ENCODE measurements at regions not wholly inside any gene's neighbourhood (a gene's known extent, or its start where the extent isn't known, plus 50 kb on each side); places are given as distances from the start of the nearest gene placed in this dataset.

DNA sequence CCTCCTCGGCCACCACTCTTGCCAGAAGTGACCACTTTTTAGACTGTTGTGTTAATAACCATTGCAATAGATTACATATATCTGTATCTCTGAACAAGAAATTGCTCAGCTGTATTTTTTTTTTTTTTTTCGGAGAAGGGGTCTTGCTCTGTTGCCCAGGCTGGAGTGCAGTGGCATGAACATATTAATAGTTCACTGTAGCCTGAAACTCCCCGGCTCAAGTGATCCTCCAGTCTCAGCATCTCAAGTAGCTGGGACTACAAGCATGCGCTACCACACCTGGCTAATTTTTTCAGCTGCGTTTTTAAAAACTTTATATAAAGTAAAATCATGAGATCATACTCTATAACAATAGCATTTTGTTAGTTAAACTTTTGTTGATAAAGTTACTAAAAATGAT is 609.0 kb downstream of the ZNF385D start:
- no peak for DNase-seq (ENCODE audit: low spot score)

DNA sequence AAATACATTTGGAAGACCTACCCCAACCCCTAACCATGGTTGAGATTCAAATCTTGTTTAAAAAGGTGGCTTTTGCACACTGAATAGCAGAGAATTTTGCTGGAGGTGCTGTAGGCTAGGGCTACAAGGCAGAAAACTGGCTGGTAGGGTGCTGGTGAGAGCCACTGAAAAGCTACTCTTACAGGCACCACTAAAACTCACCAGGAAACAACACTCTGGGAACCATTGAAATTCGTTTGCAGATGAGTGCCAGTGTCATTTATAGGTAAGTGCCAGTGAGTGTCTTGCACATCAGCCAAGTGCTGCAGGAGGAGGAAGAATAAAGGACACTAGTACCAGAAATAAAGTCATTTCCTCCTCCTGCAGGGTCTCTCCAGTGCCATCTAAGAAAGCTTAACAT is 610.2 kb downstream of the ZNF385D start:
- DNase-seq (ENCODE audit: low spot score): no peak

DNA sequence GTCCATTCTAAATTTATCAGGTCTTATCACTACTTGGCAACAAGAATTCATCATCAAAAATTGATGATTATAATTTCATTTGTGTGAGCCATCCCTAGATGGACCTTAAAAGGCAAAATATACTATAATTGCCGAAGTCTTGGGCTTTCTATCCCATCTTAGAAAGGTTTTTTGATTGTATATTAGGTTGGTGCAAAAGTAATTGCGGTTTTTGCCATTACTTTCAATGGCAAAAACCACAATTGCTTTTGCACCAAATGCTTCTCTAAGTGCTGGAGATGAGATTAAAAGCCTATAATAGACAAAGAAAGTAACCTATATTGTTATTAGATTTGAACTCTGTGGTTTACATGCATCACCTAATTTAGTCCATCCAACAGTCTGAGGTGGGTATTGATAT is 612.9 kb downstream of the ZNF385D start:
- no peak for DNase-seq (ENCODE audit: low spot score)

DNA sequence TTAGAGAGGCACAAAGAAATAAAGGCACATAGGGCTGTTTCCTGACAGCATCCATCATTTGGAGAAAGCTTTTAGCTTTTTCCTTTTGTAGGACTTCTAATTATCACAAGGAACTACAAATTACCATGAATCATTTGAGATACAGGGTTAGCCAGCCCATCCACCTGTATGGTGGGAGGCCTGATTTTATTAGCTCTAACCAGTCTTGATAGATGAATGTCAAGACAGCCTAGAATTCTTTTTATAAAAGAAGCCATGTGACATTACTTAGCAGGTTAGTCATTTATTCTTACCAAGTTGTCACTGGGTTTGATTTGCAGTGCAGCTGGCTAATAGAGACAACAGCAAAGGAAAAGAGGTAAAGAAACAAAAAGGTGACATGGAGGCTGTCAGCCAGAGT is 618.1 kb downstream of the ZNF385D start:
- DNase-seq (ENCODE audit: low spot score): no peak

DNA sequence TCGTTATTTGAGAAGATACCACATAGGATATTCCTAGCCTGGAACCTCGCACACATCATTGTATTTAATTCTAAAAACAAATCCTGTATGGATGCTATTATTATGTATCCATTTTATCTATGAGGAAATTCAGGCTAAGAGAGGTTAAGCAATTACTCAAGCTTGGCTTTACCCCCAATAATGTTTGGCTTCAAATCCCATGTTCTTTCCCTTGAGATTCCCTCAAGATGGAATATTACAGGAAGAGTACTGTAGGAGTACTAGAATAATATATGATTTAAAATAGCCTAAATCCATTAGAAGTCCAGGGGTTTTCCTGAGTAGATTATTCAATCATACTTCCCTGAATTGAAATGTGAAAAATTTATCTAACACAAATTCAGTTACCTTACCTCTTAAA is 630.2 kb downstream of the ZNF385D start:
- DNase-seq (ENCODE audit: low spot score): no peak

DNA sequence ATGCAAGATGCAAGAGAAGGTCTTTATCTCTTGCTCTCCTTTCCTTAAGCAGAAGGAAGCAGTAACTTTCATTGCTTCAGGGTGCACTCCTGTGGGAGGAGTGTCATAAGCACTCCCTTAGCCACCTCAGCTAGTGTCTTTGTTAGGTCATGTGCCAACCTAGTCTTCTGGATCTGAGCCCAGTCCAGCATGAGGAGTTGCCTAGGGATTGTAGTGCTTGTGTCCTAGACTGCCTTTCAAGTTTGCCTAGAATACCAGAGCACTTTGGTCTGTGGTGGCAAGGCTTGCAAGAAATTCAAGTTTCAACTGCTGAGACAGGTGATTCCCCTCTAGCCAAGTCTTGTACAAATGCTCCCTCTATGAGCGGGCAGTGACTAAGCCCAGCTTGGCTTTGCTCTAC is 633.6 kb downstream of the ZNF385D start:
- no peak for DNase-seq (ENCODE audit: low spot score)

DNA sequence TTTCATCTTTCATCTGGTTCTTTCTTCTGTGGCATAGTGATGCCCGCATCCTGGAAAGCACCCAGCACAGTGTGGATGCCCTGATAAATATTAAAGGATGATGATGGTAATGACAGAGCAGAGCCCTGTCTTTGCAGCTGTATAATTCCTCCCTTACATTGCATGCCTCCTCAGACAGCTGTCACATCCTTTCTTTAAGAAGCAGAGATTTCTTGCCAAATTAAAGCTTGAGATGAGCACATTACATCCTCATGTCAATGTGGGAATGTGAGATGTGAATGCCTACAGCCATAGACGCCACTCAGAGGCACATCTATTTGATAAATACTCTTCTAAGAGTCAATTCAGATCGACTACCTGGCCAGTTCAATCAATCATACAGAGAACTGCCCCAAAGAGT is 642.0 kb downstream of the ZNF385D start:
- DNase-seq (ENCODE audit: low spot score): no peak

DNA sequence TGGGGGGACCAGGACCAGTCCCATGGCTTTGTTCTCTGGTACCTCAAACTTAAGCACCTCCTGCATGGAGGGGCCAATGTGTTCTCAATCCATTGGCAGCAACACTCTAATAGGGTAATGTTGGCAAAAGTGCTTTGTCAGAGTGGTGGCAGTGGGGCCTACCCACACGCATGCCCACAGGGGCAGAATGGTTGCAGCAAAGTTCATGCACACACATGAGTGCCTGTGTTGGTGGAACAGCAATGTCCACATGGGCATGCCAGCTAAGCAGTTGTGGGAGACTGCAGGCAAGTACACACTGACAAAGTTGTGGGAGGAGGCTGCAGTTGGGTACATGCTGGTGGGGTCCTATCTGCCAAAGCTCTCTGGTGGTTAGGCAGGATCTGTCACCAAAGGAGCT is 645.2 kb downstream of the ZNF385D start:
- DNase-seq (ENCODE audit: low spot score): no peak

DNA sequence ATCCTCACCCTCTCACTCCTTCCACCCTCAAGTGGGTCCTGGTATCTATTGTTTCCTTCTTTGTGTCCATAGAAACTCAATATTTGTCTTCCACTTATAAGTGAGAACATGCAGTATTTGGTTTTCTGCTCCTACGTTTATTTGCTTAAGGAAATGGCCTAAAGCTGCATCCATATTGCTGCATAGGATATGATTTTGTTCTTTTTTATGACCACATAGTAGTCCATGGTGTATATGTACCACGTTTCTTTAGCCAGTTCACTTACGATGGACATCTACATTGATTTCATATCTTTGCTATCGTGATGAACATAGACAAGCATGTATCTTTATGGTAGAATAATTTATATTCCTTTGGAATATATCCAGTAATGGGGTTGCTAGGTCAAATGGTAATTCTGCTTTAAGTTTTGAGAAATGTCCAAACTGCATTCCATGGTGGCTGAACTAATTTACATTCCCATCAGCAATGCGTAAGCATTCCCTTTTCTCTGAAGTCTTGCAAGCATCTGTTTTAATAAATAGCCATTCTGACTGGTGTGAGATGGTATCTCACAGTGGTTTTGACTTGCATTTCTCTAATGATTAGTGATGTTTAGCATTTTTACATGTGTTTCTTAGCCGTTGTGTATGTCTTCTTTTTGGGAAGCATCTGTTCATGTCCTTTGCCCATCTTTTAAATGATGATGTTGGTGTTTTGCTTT is 650.2 kb downstream of the ZNF385D start:
- DNase-seq (ENCODE audit: low spot score): no peak

DNA sequence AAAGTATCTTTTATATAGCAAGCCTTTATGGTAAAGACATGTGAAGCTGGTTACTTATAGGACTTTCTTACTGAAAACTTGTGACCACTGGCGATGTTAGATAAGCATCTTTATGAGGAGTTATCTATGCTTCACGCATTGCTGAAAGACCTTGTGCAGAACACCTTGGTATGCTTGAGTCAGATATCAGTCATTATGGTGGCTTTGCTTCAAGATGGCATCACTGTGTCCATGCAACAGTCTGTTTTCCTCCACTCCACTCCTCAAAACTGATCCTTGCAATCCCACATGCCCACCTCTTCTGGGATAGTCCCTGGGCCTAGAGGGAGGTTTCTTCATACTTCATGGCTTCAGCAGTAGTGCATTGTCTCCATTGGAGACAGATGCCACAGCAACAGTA is 656.3 kb downstream of the ZNF385D start:
- DNase-seq (ENCODE audit: low spot score): no peak

DNA sequence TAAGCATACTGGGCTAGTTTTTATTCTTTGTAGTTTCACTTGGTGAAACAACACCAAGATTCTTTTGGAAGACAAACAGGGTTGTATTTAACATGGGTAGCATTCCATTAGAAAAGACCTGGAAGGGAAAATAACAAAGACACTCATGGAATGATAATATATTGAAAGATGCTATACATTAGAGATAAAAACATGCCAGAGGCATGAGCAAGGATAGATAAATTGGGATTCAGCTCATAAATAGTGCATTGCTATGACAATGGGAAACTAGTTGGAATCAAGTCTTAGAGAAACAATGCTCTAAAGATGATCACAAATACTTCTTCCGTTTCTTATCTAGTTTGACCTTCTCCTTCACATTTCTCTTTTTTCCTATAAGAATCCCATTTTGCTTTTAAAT is 677.4 kb downstream of the ZNF385D start:
- DNase-seq (ENCODE audit: low spot score): no peak

DNA sequence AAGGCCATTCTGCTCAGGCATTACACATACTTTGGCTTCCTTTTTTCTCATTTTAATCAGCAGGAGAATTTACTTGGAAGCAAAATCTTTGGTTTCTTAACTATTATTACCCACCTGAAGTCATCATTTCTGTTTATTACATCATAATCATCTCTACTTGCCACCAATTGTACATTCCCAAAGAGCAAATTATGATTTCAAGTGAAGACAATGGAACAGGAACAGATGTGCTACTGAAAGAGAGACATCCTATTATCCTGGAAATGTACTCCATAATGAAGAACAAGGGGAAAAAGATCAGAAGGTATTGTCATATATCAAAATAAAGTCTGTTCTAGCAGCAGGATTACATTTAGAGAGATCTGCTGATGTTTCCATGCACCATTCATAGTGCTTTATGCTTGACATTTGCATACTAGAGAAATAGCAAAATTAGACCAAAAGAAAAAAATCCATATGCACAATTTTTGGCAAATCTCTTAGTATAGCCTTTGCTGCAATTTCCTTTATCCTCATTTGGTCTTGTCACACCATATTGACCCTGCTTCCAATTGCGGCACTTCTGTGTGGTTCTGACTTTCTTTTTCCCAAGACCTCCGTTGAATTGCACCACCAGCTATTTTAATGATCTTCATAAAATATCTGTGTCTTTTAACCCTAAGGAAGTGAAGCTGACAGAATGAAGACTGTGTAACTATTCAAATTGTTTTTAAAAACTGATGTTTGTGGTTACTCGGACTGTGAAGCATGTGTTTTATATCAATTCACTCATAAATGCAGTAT is 683.8 kb downstream of the ZNF385D start:
- no peak for DNase-seq (ENCODE audit: low spot score)

DNA sequence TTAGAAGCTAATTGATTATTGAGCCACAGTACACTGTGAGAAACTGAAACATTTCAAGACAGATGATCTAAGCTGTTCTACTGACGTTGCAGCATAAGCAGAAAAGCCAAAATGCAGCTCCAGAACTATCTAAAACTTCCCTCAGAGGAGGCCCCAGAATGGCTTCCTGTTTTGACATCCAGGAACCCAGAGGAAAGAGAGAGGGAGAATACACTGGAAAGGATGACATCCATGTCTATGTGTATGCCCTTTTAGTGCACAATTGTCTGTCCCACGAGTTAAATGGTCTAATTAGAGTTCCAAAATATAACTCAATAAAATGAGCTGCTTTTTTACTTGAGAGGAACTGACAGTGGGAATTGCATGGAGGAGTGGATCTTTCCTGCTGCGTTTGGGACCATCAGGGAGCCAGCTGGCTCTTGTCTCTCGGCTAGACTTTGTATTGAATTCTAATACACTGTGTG is 688.1 kb downstream of the ZNF385D start:
- DNase-seq (ENCODE audit: low spot score): no peak

DNA sequence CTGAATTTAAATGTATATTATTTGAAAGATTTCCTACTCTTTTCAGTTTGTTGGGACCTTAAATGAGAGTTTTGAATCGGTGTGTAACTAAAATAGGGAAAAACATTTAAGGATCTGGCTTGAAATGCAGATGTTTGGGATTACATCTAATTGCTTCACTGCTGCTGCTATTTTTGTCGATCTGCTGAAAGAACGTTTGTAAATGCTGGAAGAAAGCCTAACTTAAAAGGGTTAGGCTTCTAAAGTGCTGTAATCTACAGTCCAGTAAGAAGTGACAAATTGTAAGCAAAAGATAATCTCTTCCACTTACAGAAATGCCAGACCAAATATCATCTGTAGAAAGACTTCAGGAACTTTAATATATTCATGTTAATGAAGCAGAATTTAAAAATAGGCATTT is 691.6 kb downstream of the ZNF385D start:
- DNase-seq (ENCODE audit: low spot score): no peak

DNA sequence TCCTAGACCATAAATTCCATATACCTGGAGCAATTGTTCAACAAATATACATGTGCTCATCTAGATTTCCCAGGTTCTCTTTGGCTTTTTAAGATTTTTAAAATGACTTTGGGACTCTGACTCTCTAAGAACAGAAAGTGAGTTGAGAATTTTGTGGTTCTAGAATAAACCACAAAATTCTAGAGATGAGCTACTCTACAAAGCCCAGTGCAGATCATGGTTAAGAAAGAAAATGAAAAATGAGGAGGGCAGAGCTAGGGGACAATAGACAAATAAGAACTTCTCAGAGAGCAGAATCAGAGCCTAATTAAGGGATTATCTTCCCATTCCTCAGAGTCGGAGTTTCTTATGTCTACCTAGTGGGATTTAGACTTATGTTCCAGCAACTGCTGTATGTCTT is 694.7 kb downstream of the ZNF385D start:
- DNase-seq (ENCODE audit: low spot score): no peak

DNA sequence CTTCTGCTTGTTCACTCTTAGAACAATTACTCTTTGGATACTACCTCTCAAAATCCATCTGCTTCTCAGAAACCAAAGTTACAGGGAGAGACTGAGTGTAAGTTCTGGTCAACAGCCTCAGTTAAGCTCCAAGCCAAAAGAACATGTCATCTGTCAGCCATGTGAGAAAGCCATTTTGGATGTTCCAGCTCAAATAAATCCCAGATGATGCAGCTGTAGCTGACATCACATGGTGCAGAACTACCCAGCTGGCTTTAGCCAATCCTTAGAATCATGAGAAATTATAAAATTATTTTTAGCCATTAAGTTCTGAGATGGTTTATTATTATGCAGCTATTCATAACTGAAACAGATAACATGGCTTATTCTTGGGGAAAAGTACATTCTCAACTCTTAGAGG is 696.0 kb downstream of the ZNF385D start:
- no peak for DNase-seq (ENCODE audit: low spot score)

DNA sequence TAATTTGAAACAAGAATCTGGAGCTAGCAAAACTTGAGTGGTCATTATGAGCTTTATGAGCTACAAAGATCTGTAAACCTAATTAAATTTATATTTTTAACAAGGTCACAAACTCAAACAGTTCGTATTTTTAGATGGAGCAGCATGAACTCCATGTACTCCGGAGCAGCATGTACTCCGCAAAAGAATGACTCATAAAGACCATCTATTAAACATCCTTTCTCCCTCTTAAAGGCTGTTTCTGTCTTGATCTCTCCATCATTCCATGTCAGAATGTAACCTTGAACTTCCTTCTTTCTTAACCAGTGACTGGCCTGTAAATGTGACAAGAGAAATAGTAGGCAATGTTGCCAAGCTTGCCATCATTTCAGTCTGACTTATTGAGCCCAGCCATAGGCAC is 696.9 kb downstream of the ZNF385D start:
- DNase-seq (ENCODE audit: low spot score): no peak

DNA sequence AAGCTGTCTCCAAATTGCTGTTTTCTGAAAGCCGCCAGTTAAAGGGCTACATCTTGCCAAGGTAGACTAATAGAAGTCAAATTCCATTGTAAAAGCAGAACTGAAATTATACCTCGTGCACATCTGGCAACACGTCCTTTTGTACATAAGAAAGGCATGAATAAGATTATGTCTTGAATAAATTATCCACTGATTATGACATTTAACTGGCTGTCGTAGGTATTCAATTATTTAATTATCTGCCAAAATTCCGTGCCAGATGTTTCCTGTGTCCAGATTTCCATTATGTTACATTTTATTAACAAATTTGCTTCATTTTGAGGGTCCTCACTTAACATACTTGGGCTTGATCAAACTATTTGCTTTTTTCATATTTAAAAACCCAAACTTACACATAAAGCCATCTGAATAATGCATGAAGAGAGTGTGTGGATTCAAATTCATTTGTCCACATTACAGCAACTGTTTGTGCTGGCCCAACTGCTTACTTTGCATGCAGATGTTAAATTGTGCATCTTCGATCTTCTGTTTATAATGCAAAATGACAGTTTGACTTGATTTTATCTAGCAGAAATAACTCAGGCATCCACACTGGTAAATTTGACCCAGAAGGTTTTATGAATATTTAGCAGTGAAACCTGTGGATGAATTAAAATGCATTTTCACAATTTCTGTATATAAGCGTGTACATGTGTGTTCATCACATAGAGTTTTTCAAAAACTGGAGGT is 701.5 kb downstream of the ZNF385D start:
- no peak for DNase-seq (ENCODE audit: low spot score)

DNA sequence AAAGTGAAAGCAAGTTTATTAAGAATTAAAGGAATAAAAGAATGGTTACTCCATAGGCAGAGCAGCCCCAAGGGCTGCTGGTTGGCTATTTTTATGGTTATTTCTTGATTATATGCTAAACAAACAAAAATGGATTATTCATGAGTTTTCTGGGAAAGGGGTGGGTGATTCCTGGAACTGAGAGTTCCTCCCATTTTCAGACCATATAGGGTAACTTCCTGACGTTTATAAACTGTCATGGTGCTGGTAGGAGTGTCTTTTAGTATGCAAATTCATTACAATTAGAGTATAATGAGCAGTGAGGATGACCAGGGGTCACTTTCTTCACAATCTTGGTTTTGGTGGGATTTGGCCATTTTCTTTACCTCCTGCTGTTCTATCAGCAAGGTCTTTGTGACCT is 707.9 kb downstream of the ZNF385D start:
- DNase-seq (ENCODE audit: low spot score): no peak

DNA sequence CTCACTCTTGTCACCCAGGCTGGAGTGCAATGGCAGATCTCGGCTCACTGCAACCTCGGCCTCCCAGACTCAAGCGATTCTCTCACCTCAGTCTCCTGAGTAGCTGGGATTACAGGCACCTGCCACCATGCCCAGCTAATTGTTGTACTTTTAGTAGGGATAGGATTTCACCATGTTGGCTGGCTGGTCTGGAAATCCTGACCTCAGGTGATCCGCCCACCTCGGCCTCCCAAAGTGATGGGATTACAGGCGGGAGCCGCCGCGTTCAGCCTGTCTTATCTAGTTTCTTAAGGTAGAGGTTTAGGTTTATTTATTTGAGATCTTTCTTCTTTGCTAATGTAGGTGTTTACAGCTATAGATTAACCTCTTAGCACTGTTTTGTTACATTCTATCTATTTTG is 708.8 kb downstream of the ZNF385D start:
- DNase-seq (ENCODE audit: low spot score): no peak

DNA sequence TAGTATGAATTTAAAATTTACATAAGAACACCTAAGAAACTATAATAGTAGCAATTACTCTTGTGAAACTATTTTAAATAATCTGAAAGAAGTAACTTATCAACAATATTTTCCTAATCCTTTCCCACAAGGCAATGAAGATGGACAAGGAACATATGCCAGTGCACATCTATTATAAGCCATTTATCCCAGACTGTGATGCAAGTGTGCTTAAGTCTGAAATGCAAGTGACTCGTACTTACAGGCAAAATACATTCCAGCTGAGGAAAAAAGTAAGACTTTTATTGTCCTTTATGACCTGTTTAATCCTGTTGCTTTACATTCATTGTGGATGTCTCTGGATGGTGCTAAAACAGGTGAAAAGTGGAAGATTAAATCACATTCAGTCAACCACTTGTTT is 709.4 kb downstream of the ZNF385D start:
- no peak for DNase-seq (ENCODE audit: low spot score)

DNA sequence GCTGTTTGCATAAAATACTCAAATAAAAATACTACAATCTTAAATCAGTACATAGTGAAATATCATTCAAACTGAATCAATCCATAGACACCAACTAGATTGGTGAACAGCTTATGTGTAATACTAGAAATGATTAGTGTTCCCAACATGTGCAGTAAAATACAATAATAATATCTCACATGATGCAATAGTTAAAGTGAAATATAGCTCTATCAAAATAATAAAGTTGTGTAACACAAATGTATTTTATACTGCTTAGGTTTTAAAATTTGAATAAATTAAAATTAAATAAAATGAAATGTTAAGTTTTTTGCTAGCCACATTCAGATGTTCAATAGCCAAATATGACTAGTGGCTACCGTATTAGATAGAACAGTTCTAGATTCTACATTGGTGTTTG is 714.1 kb downstream of the ZNF385D start:
- no peak for DNase-seq (ENCODE audit: low spot score)

DNA sequence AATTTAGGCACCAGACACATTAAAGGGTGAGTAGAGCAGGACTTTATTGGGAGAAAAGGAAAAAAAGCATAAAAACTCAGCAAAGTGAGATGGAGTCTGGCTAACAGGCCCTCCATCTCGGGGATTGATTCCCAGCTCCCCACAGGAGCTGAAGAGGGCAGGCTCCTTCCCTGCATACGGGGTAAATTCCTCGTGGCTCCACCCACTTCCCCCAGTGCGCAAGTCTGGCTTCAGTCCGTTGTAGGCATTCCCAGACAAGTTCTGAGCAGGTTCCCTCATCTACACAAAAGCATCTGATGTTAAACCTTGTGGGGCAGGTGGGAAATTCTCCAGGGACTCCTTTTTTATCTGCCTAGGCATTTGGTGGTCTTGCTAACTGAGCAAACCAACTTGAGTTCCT is 722.6 kb downstream of the ZNF385D start:
- no peak for DNase-seq (ENCODE audit: low spot score)
